ENCODE measurements at regions not wholly inside any gene's neighbourhood (a gene's known extent, or its start where the extent isn't known, plus 50 kb on each side); places are given as distances from the start of the nearest gene placed in this dataset.

DNA sequence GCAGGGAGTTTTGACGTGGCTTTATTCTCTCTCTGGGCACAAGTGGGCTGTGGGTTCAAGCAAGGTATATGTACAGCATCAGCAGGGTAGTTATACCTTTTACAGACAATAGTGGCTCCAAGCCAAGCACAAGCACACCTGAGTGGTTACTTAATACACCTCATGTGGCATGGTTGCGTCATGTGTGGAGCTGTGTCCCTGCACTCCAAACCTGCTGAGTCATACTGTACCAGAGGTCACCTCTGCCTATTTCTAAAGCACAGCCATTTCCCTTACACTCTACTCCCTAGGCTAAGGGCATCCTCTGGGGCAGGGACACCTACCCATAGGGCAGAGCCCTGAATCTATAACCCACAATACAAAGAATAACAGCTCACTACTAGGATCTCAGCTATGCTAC lies 147.3 kb downstream of the OSTF1 start (continued):
- TF ChIP-seq, protein P1, sequence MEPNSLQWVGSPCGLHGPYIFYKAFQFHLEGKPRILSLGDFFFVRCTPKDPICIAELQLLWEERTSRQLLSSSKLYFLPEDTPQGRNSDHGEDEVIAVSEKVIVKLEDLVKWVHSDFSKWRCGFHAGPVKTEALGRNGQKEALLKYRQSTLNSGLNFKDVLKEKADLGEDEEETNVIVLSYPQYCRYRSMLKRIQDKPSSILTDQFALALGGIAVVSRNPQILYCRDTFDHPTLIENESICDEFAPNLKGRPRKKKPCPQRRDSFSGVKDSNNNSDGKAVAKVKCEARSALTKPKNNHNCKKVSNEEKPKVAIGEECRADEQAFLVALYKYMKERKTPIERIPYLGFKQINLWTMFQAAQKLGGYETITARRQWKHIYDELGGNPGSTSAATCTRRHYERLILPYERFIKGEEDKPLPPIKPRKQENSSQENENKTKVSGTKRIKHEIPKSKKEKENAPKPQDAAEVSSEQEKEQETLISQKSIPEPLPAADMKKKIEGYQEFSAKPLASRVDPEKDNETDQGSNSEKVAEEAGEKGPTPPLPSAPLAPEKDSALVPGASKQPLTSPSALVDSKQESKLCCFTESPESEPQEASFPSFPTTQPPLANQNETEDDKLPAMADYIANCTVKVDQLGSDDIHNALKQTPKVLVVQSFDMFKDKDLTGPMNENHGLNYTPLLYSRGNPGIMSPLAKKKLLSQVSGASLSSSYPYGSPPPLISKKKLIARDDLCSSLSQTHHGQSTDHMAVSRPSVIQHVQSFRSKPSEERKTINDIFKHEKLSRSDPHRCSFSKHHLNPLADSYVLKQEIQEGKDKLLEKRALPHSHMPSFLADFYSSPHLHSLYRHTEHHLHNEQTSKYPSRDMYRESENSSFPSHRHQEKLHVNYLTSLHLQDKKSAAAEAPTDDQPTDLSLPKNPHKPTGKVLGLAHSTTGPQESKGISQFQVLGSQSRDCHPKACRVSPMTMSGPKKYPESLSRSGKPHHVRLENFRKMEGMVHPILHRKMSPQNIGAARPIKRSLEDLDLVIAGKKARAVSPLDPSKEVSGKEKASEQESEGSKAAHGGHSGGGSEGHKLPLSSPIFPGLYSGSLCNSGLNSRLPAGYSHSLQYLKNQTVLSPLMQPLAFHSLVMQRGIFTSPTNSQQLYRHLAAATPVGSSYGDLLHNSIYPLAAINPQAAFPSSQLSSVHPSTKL (CRISPR knock-in tag; IDR thresholded peaks at IDR 0.05), result 0 out of 2 replicates have a peak, but pooled peaks have one; percentile 18
- TF ChIP-seq MAFK (conservative IDR thresholded peaks at IDR 0.05 in 1 of 2, IDR thresholded peaks at IDR 0.05 in 1 of 2; ENCODE audit: low read length in 2 of 2), result peak; percentile 28 to 47; a peak in 3 of 4 replicates
- TF ChIP-seq GATAD2A (CRISPR knock-in tag; IDR thresholded peaks at IDR 0.05), result peak; percentile 41; the same call in 1 of the 2 replicates
- 0 out of 2 replicates have a peak, but pooled peaks have one; percentile 13 for TF ChIP-seq RARA (CRISPR knock-in tag; IDR thresholded peaks at IDR 0.05)
- peak; percentile 85 for TF ChIP-seq NFE2L2 (IDR thresholded peaks at IDR 0.05; ENCODE audit: low read length)
- 0 out of 2 replicates have a peak, but pooled peaks have one; percentile 28 for TF ChIP-seq MAFG (CRISPR knock-in tag; IDR thresholded peaks at IDR 0.05)
- peak; percentile 62; the same call in 1 of the 2 replicates for TF ChIP-seq CEBPB (IDR thresholded peaks at IDR 0.05; ENCODE audit: borderline replicate concordance, low read depth, low read length)
- TF ChIP-seq MAFF (IDR thresholded peaks at IDR 0.05; ENCODE audit: low read depth, low read length), result 0 out of 2 replicates have a peak, but pooled peaks have one; percentile 22

DNA sequence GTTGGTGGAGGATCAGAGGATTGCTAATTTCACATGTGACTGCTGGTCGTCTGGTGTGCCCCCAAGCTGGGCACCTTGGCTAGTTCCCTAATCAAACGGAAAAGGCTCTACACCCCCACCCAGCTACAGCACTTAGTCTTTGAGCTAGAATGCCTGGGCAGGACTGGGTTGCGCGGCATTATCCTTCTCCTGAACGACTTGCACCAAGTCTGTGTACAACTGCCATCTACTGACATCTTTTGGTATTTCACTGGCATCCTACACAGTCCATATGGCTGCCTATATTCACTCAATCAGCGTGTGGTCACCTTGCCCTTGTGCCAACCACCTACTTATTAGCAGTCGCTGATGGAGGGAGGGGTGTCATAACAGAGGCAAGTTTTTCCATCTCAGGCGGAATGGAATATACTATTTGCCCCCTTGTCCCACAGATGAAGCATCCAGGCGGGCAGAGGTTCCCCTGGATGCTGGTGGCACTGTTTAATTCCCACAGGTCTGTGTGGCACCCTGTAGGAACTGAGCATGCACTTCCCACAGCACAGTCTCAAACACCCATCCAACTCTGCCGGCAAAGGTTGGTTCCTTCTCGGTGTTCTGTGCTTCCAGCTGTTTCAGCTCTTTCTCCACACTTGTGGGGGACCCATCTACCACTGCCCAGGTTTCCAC lies 150.1 kb downstream of the OSTF1 start:
- peak; percentile 99 for ATAC-seq
- intact Hi-C loops (cut with micrococcal nuclease; ENCODE audit: unreplicated experiment) (loop anchor here (1.0 kb wide), 3 partner anchors 37 to 464 kb away; no protein-coding TSS in a partner anchor), in situ Hi-C loops (cut with HindIII; ENCODE audit: extremely low pct_ligation_motif_present, low pct_unique_long_range_greater_than_20kb) (loop anchor here (5.0 kb wide), 1 partner anchor 36 kb away; no protein-coding TSS in a partner anchor)
- Histone ChIP-seq H2AFZ (ENCODE audit: low read length) (no peak overlapping the region), H3K4me3 (replicated peaks in 1 of 3; ENCODE audit: insufficient read depth in 1 of 3, low read depth in 2 of 3, low read length in 3 of 3) (no peak overlapping the region), H3K9me3 (ENCODE audit: low read length) (peaks cover 16% of the 10 kb centered on the region; the same call in 1 of the 2 replicates), H3K27me3 (ENCODE audit: control insufficient read depth in 1 of 2, insufficient read depth in 2 of 2, low read length in 2 of 2) (no peaks in the 10 kb centered on the region), H3K79me2 (ENCODE audit: insufficient read depth, low read length) (no peaks in the 10 kb centered on the region), H4K20me1 (ENCODE audit: insufficient read depth, low read length) (no peaks in the 10 kb centered on the region), H3K36me3 (replicated peaks in 1 of 2; ENCODE audit: control insufficient read depth in 1 of 2, insufficient read depth in 2 of 2, low read length in 2 of 2) (no peaks in the 10 kb centered on the region), H3K9ac (ENCODE audit: insufficient read depth, low read depth, low read length) (no peak overlapping the region), H3K4me1 (ENCODE audit: insufficient read depth, low read length) (peaks cover 9% of the 10 kb centered on the region; the same call in 1 of the 2 replicates), H3K4me2 (ENCODE audit: low read depth, low read length) (no peak overlapping the region), H3K27ac (ENCODE audit: extremely low read length, insufficient read depth, low read length) (no peak overlapping the region)
- ChIA-PET POLR2A (no interaction called here), CTCF (ENCODE audit: low intra/inter-chr PET ratio, low total read pairs) (interaction anchor here (0.7 to 2.2 kb wide), 2 partner anchors 38 to 52 kb away, joined by 4 to 50 read pairs; no protein-coding TSS in a partner anchor)
- FAIRE-seq, result peak; percentile 78
- BruUV-seq (replicated peaks), result no TSS peak
- DNase-seq (ENCODE audit: low spot score), result peak; percentile 64
- 26% methylated on average over 7 of the region's 11 CpGs for WGBS (ENCODE audit: low lambda C conversion rate)
- TF ChIP-seq ZNF350 (CRISPR knock-in tag; IDR thresholded peaks at IDR 0.05; ENCODE audit: borderline replicate concordance, low read depth) (0 out of 2 replicates have a peak, but pooled peaks have one; percentile 34), TEAD3 (CRISPR knock-in tag; optimal IDR thresholded peaks at IDR 0.05; ENCODE audit: borderline replicate concordance) (peak; percentile 59), ZNF12 (CRISPR knock-in tag; IDR thresholded peaks at IDR 0.05) (no peak), ZNF558 (CRISPR knock-in tag; IDR thresholded peaks at IDR 0.05; ENCODE audit: borderline replicate concordance) (peak; percentile 40; the same call in 1 of the 2 replicates), RAD21 (CRISPR knock-in tag; IDR thresholded peaks at IDR 0.05) (peak; percentile 72; the same call in 1 of the 2 replicates)
- TF ChIP-seq, protein P2, sequence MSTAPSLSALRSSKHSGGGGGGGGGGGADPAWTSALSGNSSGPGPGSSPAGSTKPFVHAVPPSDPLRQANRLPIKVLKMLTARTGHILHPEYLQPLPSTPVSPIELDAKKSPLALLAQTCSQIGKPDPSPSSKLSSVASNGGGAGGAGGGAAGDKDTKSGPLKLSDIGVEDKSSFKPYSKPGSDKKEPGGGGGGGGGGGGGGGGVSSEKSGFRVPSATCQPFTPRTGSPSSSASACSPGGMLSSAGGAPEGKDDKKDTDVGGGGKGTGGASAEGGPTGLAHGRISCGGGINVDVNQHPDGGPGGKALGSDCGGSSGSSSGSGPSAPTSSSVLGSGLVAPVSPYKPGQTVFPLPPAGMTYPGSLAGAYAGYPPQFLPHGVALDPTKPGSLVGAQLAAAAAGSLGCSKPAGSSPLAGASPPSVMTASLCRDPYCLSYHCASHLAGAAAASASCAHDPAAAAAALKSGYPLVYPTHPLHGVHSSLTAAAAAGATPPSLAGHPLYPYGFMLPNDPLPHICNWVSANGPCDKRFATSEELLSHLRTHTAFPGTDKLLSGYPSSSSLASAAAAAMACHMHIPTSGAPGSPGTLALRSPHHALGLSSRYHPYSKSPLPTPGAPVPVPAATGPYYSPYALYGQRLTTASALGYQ (CRISPR knock-in tag; IDR thresholded peaks at IDR 0.05), result no peak
- TF ChIP-seq, protein P3, sequence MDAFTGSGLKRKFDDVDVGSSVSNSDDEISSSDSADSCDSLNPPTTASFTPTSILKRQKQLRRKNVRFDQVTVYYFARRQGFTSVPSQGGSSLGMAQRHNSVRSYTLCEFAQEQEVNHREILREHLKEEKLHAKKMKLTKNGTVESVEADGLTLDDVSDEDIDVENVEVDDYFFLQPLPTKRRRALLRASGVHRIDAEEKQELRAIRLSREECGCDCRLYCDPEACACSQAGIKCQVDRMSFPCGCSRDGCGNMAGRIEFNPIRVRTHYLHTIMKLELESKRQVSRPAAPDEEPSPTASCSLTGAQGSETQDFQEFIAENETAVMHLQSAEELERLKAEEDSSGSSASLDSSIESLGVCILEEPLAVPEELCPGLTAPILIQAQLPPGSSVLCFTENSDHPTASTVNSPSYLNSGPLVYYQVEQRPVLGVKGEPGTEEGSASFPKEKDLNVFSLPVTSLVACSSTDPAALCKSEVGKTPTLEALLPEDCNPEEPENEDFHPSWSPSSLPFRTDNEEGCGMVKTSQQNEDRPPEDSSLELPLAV (CRISPR knock-in tag; conservative IDR thresholded peaks at IDR 0.05; ENCODE audit: low read depth), result 0 out of 2 replicates have a peak, but pooled peaks have one; percentile 36
